ENCODE measurements at regions not wholly inside any gene's neighbourhood (a gene's known extent, or its start where the extent isn't known, plus 50 kb on each side); places are given as distances from the start of the nearest gene placed in this dataset.

- Histone ChIP-seq H3K4me1 (replicated peaks in 1 of 2) (no peaks in the 10 kb centered on the region), H3K27ac (no peak overlapping the region), H3K4me3 (no peak overlapping the region)
- ATAC-seq (replicated peaks in 6 of 8), result peak in 3 of 8 experiments; percentile 78 to 92 (median 89)
- 0 to 83% (median 79%) methylated on average over 1 to 3 of the region's 3 CpGs; no CpG with 5 or more reads in 3 of the 10 experiments for WGBS, 10 experiments
- in situ Hi-C loops (cut with MboI; ENCODE audit: low pct_unique_long_range_greater_than_20kb in 2 of 9, low sequenced_read_pairs in 9 of 9, unreplicated experiment in 9 of 9), result no loop called here
Observed at GRCh38 chr18:73933685-73934084, 213.9 kb downstream of the FBXO15 start.

GRCh38 chr18:73932976-73933375 is 214.7 kb downstream of the FBXO15 start:
- peak in 2 of 8 experiments; percentile 70 to 84 for ATAC-seq (replicated peaks in 6 of 8)
- H3K27ac ChIP-seq, result no peak overlapping the region
- H3K4me1 ChIP-seq (replicated peaks in 1 of 2), result no peaks in the 10 kb centered on the region
- H3K4me3 ChIP-seq, result no peak overlapping the region
- in situ Hi-C loops (cut with MboI; ENCODE audit: low pct_unique_long_range_greater_than_20kb in 2 of 9, low sequenced_read_pairs in 9 of 9, unreplicated experiment in 9 of 9), result no loop called here
- WGBS, 10 experiments, result 17 to 81% (median 60%) methylated on average over 1 to 4 of the region's 4 CpGs; no CpG with 5 or more reads in 3 of the 10 experiments

GRCh38 chr18:73927496-73927895 is 220.1 kb downstream of the FBXO15 start:
- in situ Hi-C loops (cut with MboI; ENCODE audit: low pct_unique_long_range_greater_than_20kb in 2 of 9, low sequenced_read_pairs in 9 of 9, unreplicated experiment in 9 of 9), result no loop called here
- no peak overlapping the region for H3K27ac ChIP-seq
- no peak overlapping the region for H3K4me3 ChIP-seq
- 31 to 100% (median 92%) methylated on average over 1 to 2 of the region's 2 CpGs; no CpG with 5 or more reads in 3 of the 10 experiments for WGBS, 10 experiments
- ATAC-seq (replicated peaks in 6 of 8), result no peak
- H3K4me1 ChIP-seq (replicated peaks in 1 of 2), result no peaks in the 10 kb centered on the region

- WGBS, 10 experiments, result 37 to 92% (median 76%) methylated on average over 1 to 3 of the region's 3 CpGs; no CpG with 5 or more reads in 2 of the 10 experiments
- H3K4me1 ChIP-seq (replicated peaks in 1 of 2), result no peaks in the 10 kb centered on the region
- ATAC-seq (replicated peaks in 6 of 8), result no peak
- in situ Hi-C loops (cut with MboI; ENCODE audit: low pct_unique_long_range_greater_than_20kb in 2 of 9, low sequenced_read_pairs in 9 of 9, unreplicated experiment in 9 of 9), result no loop called here
- no peak overlapping the region for H3K27ac ChIP-seq
- H3K4me3 ChIP-seq, result no peak overlapping the region
Observed at GRCh38 chr18:73924836-73925235, 222.8 kb downstream of the FBXO15 start.

- in situ Hi-C loops (cut with MboI; ENCODE audit: low pct_unique_long_range_greater_than_20kb in 2 of 9, low sequenced_read_pairs in 9 of 9, unreplicated experiment in 9 of 9), result no loop called here
- no peaks in the 10 kb centered on the region for H3K4me1 ChIP-seq (replicated peaks in 1 of 2)
- ATAC-seq (replicated peaks in 6 of 8), result peak in 3 of 8 experiments; percentile 46 to 77 (median 50)
- 4 to 100% (median 82%) methylated on average over 1 to 4 of the region's 4 CpGs; no CpG with 5 or more reads in 2 of the 10 experiments for WGBS, 10 experiments
- no peak overlapping the region for H3K4me3 ChIP-seq
- H3K27ac ChIP-seq, result no peak overlapping the region
Observed at GRCh38 chr18:73924307-73924706, 223.3 kb downstream of the FBXO15 start.

GRCh38 chr18:73923866-73924265 is 223.8 kb downstream of the FBXO15 start:
- in situ Hi-C loops (cut with MboI; ENCODE audit: low pct_unique_long_range_greater_than_20kb in 2 of 9, low sequenced_read_pairs in 9 of 9, unreplicated experiment in 9 of 9), result no loop called here
- Histone ChIP-seq H3K4me3 (no peak overlapping the region), H3K4me1 (replicated peaks in 1 of 2) (no peaks in the 10 kb centered on the region), H3K27ac (no peak overlapping the region)
- 0 to 100% (median 42%) methylated on average over 1 to 3 of the region's 3 CpGs; no CpG with 5 or more reads in 2 of the 10 experiments for WGBS, 10 experiments
- ATAC-seq (replicated peaks in 6 of 8), result peak in 6 of 8 experiments; percentile 24 to 79 (median 62)

GRCh38 chr18:73920033-73920432 is 227.6 kb downstream of the FBXO15 start:
- H3K4me3 ChIP-seq, result no peak overlapping the region
- ATAC-seq (replicated peaks in 6 of 8), result no peak
- no peak overlapping the region for H3K27ac ChIP-seq
- WGBS, 10 experiments, result 6 to 86% (median 60%) methylated on average over 1 to 2 of the region's 2 CpGs; no CpG with 5 or more reads in 5 of the 10 experiments
- in situ Hi-C loops (cut with MboI; ENCODE audit: low pct_unique_long_range_greater_than_20kb in 2 of 9, low sequenced_read_pairs in 9 of 9, unreplicated experiment in 9 of 9), result no loop called here
- H3K4me1 ChIP-seq (replicated peaks in 1 of 2), result no peaks in the 10 kb centered on the region

GRCh38 chr18:73918816-73919215 is 228.8 kb downstream of the FBXO15 start:
- Histone ChIP-seq H3K27ac (no peak overlapping the region), H3K4me3 (no peak overlapping the region), H3K4me1 (replicated peaks in 1 of 2) (no peaks in the 10 kb centered on the region)
- in situ Hi-C loops (cut with MboI; ENCODE audit: low pct_unique_long_range_greater_than_20kb in 2 of 9, low sequenced_read_pairs in 9 of 9, unreplicated experiment in 9 of 9), result no loop called here
- 71 to 100% (median 90%) methylated on average over 1 to 5 of the region's 5 CpGs; no CpG with 5 or more reads in 3 of the 10 experiments for WGBS, 10 experiments
- no peak for ATAC-seq (replicated peaks in 6 of 8)

- no peak overlapping the region for H3K4me3 ChIP-seq
- no peak overlapping the region for H3K27ac ChIP-seq
- no peaks in the 10 kb centered on the region for H3K4me1 ChIP-seq (replicated peaks in 1 of 2)
- WGBS, 10 experiments, result 20 to 100% (median 83%) methylated on average over 1 of the region's 1 CpG; no CpG with 5 or more reads in 3 of the 10 experiments
- peak in 2 of 8 experiments; percentile 57 to 59 for ATAC-seq (replicated peaks in 6 of 8)
- in situ Hi-C loops (cut with MboI; ENCODE audit: low pct_unique_long_range_greater_than_20kb in 2 of 9, low sequenced_read_pairs in 9 of 9, unreplicated experiment in 9 of 9), result no loop called here
Observed at GRCh38 chr18:73917046-73917445, 230.6 kb downstream of the FBXO15 start.

- in situ Hi-C loops (cut with MboI; ENCODE audit: low pct_unique_long_range_greater_than_20kb in 2 of 9, low sequenced_read_pairs in 9 of 9, unreplicated experiment in 9 of 9), result no loop called here
- WGBS, 10 experiments, result 0 to 100% (median 86%) methylated on average over 1 to 8 of the region's 8 CpGs
- H3K4me3 ChIP-seq, result no peak overlapping the region
- no peak overlapping the region for H3K27ac ChIP-seq
- peaks cover 0 to 2% of the 10 kb centered on the region in 2 donors for H3K4me1 ChIP-seq (replicated peaks in 1 of 2)
- no peak for ATAC-seq (replicated peaks in 6 of 8)
Observed at GRCh38 chr18:73913505-73913904, 234.1 kb downstream of the FBXO15 start.

- WGBS, 10 experiments, result 6 to 66% (median 51%) methylated on average over 1 to 5 of the region's 5 CpGs
- ATAC-seq (replicated peaks in 6 of 8), result peak; percentile 64 to 89 (median 75)
- H3K4me3 ChIP-seq, result no peak overlapping the region
- peaks cover 0 to 10% of the 10 kb centered on the region in 2 donors for H3K4me1 ChIP-seq (replicated peaks in 1 of 2)
- in situ Hi-C loops (cut with MboI; ENCODE audit: low pct_unique_long_range_greater_than_20kb in 2 of 9, low sequenced_read_pairs in 9 of 9, unreplicated experiment in 9 of 9), result no loop called here
- H3K27ac ChIP-seq, result no peak overlapping the region
Observed at GRCh38 chr18:73908323-73908722, 239.3 kb downstream of the FBXO15 start.

GRCh38 chr18:73901566-73901965 is 246.1 kb downstream of the FBXO15 start:
- 0 to 59% (median 39%) methylated on average over 1 to 4 of the region's 4 CpGs; no CpG with 5 or more reads in 3 of the 10 experiments for WGBS, 10 experiments
- ATAC-seq (replicated peaks in 6 of 8), result peak in 1 of 8 experiments; percentile 49
- peaks cover 9 to 26% of the 10 kb centered on the region in 2 donors for H3K4me1 ChIP-seq (replicated peaks in 1 of 2)
- no peak overlapping the region for H3K27ac ChIP-seq
- no peak overlapping the region for H3K4me3 ChIP-seq
- in situ Hi-C loops (cut with MboI; ENCODE audit: low pct_unique_long_range_greater_than_20kb in 2 of 9, low sequenced_read_pairs in 9 of 9, unreplicated experiment in 9 of 9), result no loop called here

- WGBS, 10 experiments, result 50 to 95% (median 79%) methylated on average over 3 to 9 of the region's 9 CpGs; no CpG with 5 or more reads in 4 of the 10 experiments
- Histone ChIP-seq H3K27ac (no peak overlapping the region), H3K4me3 (no peak overlapping the region), H3K4me1 (replicated peaks in 1 of 2) (peaks cover 13 to 30% of the 10 kb centered on the region in 2 donors)
- in situ Hi-C loops (cut with MboI; ENCODE audit: low pct_unique_long_range_greater_than_20kb in 2 of 9, low sequenced_read_pairs in 9 of 9, unreplicated experiment in 9 of 9), result no loop called here
- no peak for ATAC-seq (replicated peaks in 6 of 8)
Observed at GRCh38 chr18:73901151-73901550, 246.5 kb downstream of the FBXO15 start.

All from motor neuron (in vitro differentiated cells).